Mucosa of descending colon (tissue), 3 donors: ENCODE measurements at regions not wholly inside any gene's neighbourhood (a gene's known extent, or its start where the extent isn't known, plus 50 kb on each side); places are given as distances from the start of the nearest gene placed in this dataset.
"Not testable (repeated sequence)": the region's sequence is repeated elsewhere in the genome, so short reads cannot be mapped to it uniquely, and the experiment has no call there.

Experiments used
- ATAC-seq: fragments of 200-7000 bp; cut with Tn5 transposase; one replicate; pipeline ENCODE4 v1.9.1; 2020; ENCODE audit warnings: mild to moderate bottlenecking, moderate library complexity
- DNase-seq, 3 donors: peaks; one replicate each; pipeline ENCODE4 v3.0.0-alpha.2; 2020
- H3K36me3 ChIP-seq: fragments of 200-600 bp; one replicate; pipeline ENCODE4 v1.8.0; 2021; ENCODE audit warnings: low read depth, mild to moderate bottlenecking
- H3K4me1 ChIP-seq: fragments of 200-600 bp; one replicate; pipeline ENCODE4 v1.8.0; 2021; ENCODE audit warnings: low read depth, mild to moderate bottlenecking
- H3K4me3 ChIP-seq: fragments of 200-600 bp; one replicate; pipeline ENCODE4 v1.8.0; 2021; ENCODE audit warnings: mild to moderate bottlenecking
- H3K9me3 ChIP-seq: fragments of 200-600 bp; one replicate; pipeline ENCODE4 v1.8.0; 2021; ENCODE audit warnings: mild to moderate bottlenecking
- CTCF ChIP-seq: fragments of 200-600 bp; IDR thresholded peaks from one replicate; pipeline ENCODE4 v1.8.0; 2022; ENCODE audit warnings: antibody characterized with exemption, mild to moderate bottlenecking
- intact Hi-C, 2 donors: fragments of 100-400 bp; cut with DNase I in 1 of 2; cut with micrococcal nuclease in 1 of 2; formaldehyde crosslinking; loops; one replicate each; pipeline versions ENCODE4 v1.11.0 to v1.11.1; 2022; cut with DNase I, micrococcal nuclease
- donor health status: DM: no; HTN: no; CAD: no; lungs with moderate emphysema.
- donor health status: DM: no; HTN: no; CAD: no.
- donor health status: DM: no; HTN: yes; CAD: no.

GRCh38 chr2:62321380-62322289 lies 125.7 kb downstream of the B3GNT2 start:
- DNase-seq: no peak
- no peak for TF ChIP-seq CTCF
- no peaks in the 10 kb centered on the region for H3K36me3 ChIP-seq
- intact Hi-C loops: no loop called here
- H3K9me3 ChIP-seq: peaks cover 11% of the 10 kb centered on the region
- no peaks in the 10 kb centered on the region for H3K4me1 ChIP-seq
- no peak overlapping the region for H3K4me3 ChIP-seq
- ATAC-seq: no peak

GRCh38 chr2:62320657-62321357 lies 124.9 kb downstream of the B3GNT2 start:
- DNase-seq: no peak
- Histone ChIP-seq H3K9me3 (peaks cover 10% of the 10 kb centered on the region), H3K4me3 (no peak overlapping the region), H3K36me3 (no peaks in the 10 kb centered on the region), H3K4me1 (no peaks in the 10 kb centered on the region)
- no peak for ATAC-seq
- TF ChIP-seq CTCF: no peak
- intact Hi-C loops: no loop called here

- DNase-seq, H3K4me1 ChIP-seq, H3K36me3 ChIP-seq, intact Hi-C loops, H3K9me3 ChIP-seq, H3K4me3 ChIP-seq, ATAC-seq: not testable (repeated sequence)
These were observed 124.2 kb downstream of the B3GNT2 start for GRCh38 chr2:62320137-62320536.

- intact Hi-C loops: no loop called here
- Histone ChIP-seq H3K4me1 (no peaks in the 10 kb centered on the region), H3K4me3 (no peak overlapping the region), H3K9me3 (peaks cover under 1% of the 10 kb centered on the region), H3K36me3 (no peaks in the 10 kb centered on the region)
- DNase-seq (no peak), ATAC-seq (no peak)
- TF ChIP-seq CTCF: no peak
These were observed 123.2 kb downstream of the B3GNT2 start for GRCh38 chr2:62319070-62319469.

GRCh38 chr2:62315476-62315875 lies 119.6 kb downstream of the B3GNT2 start:
- H3K4me3 ChIP-seq: no peak overlapping the region
- ATAC-seq: no peak
- no peak for DNase-seq
- no peaks in the 10 kb centered on the region for H3K4me1 ChIP-seq
- TF ChIP-seq CTCF: no peak
- H3K9me3 ChIP-seq: no peaks in the 10 kb centered on the region
- intact Hi-C loops: no loop called here
- no peaks in the 10 kb centered on the region for H3K36me3 ChIP-seq

- intact Hi-C loops: no loop called here
- H3K9me3 ChIP-seq: no peaks in the 10 kb centered on the region
- TF ChIP-seq CTCF: no peak
- H3K4me3 ChIP-seq: no peak overlapping the region
- no peaks in the 10 kb centered on the region for H3K4me1 ChIP-seq
- no peak for ATAC-seq
- DNase-seq: no peak
- no peaks in the 10 kb centered on the region for H3K36me3 ChIP-seq
These were observed 118.4 kb downstream of the B3GNT2 start for GRCh38 chr2:62314291-62314690.
